ENCODE measurements at regions not wholly inside any gene's neighbourhood (a gene's known extent, or its start where the extent isn't known, plus 50 kb on each side); places are given as distances from the start of the nearest gene placed in this dataset.

DNA sequence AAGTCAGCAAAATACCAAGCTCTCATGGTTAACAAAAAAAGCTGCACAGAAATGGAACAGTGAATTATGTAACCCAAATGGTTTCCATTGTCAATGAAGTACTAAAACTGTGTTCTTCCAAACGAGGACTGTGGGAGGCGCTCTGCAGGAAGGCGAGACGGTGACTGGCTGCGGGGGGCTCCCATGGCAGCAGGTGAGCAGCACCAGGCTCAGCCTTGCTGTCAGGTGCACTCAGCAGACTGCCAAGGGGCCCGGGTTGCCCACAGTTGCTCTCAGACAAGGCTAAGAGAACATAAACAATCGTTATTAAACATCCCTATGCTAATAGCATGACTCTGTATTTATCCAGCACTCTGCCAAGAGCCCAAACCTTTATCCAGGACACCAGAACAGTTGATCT is 630.3 kb upstream of the ARID1B start:
- Histone ChIP-seq H3K36me3 (ENCODE audit: control insufficient read depth, low read depth, low read length) (no peaks in the 10 kb centered on the region), H3K9me3 (ENCODE audit: control insufficient read depth, low read depth, low read length) (no peaks in the 10 kb centered on the region), H3K4me1 (ENCODE audit: control insufficient read depth, low read depth, low read length) (no peaks in the 10 kb centered on the region), H3K27ac (ENCODE audit: low read length) (no peak overlapping the region), H3K27me3 (ENCODE audit: control insufficient read depth, insufficient read depth, low read length) (no peaks in the 10 kb centered on the region), H3K4me3 (ENCODE audit: low read length) (no peak overlapping the region), H3K9ac (ENCODE audit: low read length) (no peak overlapping the region)

DNA sequence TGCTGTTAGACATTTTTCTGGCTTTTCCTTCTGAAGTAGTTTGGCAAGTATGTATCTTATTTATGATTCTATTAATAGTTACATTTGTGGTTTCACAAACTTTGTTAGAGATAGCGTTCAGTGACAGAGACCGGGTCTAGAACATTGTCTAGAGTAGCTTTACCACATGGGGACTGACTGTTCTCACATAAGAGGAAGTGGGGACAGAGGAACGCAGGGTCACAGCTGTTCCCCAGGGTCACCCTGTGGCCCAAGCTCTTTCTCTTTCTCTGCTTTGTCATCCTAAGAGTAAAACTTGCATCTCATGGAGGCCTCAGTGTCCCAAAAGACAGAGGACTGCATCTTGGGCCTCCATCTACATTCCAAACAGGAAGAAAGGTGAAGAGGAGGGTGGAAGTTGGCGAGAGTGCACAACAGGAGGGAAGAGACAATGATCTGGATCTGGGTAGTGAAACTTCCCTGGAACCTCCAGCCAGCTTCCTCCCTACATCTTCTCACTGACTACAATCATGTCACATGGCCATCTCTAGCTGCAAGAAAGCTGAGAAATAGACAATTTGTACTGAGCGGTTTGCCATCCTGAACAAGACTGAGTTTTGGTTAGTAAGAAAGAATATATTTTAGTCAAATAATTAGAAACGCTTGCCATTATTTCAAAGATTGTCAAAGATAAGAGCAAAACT is 645.8 kb upstream of the ARID1B start:
- Histone ChIP-seq H3K27me3 (ENCODE audit: control insufficient read depth, insufficient read depth, low read length) (no peaks in the 10 kb centered on the region), H3K4me3 (ENCODE audit: low read length) (no peak overlapping the region), H3K9ac (ENCODE audit: low read length) (no peak overlapping the region)

GRCh38 chr6:156126535-156126934 is 650.6 kb upstream of the ARID1B start:
- H3K9me3 ChIP-seq (ENCODE audit: control insufficient read depth, low read depth, low read length) = no peaks in the 10 kb centered on the region
- no peaks in the 10 kb centered on the region for H3K27me3 ChIP-seq (ENCODE audit: control insufficient read depth, insufficient read depth, low read length)
- no peak overlapping the region for H3K27ac ChIP-seq (ENCODE audit: low read length)
- H3K9ac ChIP-seq (ENCODE audit: low read length) = no peak overlapping the region
- no peak overlapping the region for H3K4me3 ChIP-seq (ENCODE audit: low read length)
- no peaks in the 10 kb centered on the region for H3K36me3 ChIP-seq (ENCODE audit: control insufficient read depth, low read depth, low read length)
- peaks cover 4% of the 10 kb centered on the region for H3K4me1 ChIP-seq (ENCODE audit: control insufficient read depth, low read depth, low read length)

More for the DNA sequence above, 645.8 kb upstream of the ARID1B start:
- no peak overlapping the region for H3K27ac ChIP-seq (ENCODE audit: low read length)
- H3K36me3 ChIP-seq (ENCODE audit: control insufficient read depth, low read depth, low read length) = no peaks in the 10 kb centered on the region
- H3K4me1 ChIP-seq (ENCODE audit: control insufficient read depth, low read depth, low read length) = peaks cover 3% of the 10 kb centered on the region
- no peaks in the 10 kb centered on the region for H3K9me3 ChIP-seq (ENCODE audit: control insufficient read depth, low read depth, low read length)

DNA sequence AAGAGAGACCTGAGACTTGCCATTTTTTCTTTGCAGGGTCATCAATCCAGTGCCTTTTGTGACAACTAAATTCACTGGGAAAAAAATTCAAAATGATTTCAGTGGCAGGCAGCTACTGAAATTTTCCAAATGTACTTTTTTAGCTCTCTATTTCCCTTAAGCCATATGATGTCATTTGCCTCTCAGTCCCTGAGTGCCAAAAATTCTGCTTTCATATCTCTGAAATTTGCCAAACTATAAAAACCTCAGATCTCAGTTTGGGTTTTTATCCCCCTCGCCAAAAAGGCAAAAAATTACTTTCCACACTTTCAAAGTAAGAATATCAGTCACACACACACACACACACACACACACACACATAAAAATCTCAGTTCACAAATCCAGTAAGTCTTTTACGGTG is 651.3 kb upstream of the ARID1B start:
- no peaks in the 10 kb centered on the region for H3K9me3 ChIP-seq (ENCODE audit: control insufficient read depth, low read depth, low read length)
- no peak overlapping the region for H3K27ac ChIP-seq (ENCODE audit: low read length)
- no peak overlapping the region for H3K9ac ChIP-seq (ENCODE audit: low read length)
- no peaks in the 10 kb centered on the region for H3K27me3 ChIP-seq (ENCODE audit: control insufficient read depth, insufficient read depth, low read length)
- H3K4me3 ChIP-seq (ENCODE audit: low read length) = no peak overlapping the region
- H3K36me3 ChIP-seq (ENCODE audit: control insufficient read depth, low read depth, low read length) = no peaks in the 10 kb centered on the region
- H3K4me1 ChIP-seq (ENCODE audit: control insufficient read depth, low read depth, low read length) = peaks cover 4% of the 10 kb centered on the region

- Histone ChIP-seq H3K27me3 (ENCODE audit: control insufficient read depth, insufficient read depth, low read length) (no peaks in the 10 kb centered on the region), H3K27ac (ENCODE audit: low read length) (no peak overlapping the region), H3K9ac (ENCODE audit: low read length) (no peak overlapping the region), H3K36me3 (ENCODE audit: control insufficient read depth, low read depth, low read length) (no peaks in the 10 kb centered on the region), H3K4me1 (ENCODE audit: control insufficient read depth, low read depth, low read length) (peaks cover 4% of the 10 kb centered on the region), H3K4me3 (ENCODE audit: low read length) (no peak overlapping the region), H3K9me3 (ENCODE audit: control insufficient read depth, low read depth, low read length) (no peaks in the 10 kb centered on the region)
Observed at GRCh38 chr6:156123731-156124130, 653.4 kb upstream of the ARID1B start.

DNA sequence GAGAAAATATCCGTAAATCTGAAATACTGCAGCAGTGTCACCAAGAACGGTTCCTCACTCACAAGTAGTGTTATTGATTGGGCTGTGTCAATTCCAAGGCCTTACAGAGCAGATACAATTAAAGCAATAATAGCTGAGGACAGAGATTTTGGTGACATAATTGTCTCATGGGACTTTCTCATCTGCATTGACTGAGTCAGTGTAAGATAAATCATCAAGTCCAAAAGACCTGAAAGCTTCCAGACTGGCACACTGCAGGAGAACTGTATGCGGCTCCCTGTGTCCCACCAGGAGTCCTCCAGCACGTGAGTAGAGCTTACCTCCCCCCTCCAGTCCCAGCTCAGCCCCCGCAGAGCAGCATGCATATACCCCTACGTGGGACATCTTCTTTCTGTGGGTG is 655.2 kb upstream of the ARID1B start:
- Histone ChIP-seq H3K27ac (ENCODE audit: low read length) (no peak overlapping the region), H3K9ac (ENCODE audit: low read length) (no peak overlapping the region), H3K4me3 (ENCODE audit: low read length) (no peak overlapping the region), H3K36me3 (ENCODE audit: control insufficient read depth, low read depth, low read length) (no peaks in the 10 kb centered on the region), H3K4me1 (ENCODE audit: control insufficient read depth, low read depth, low read length) (peaks cover 4% of the 10 kb centered on the region), H3K27me3 (ENCODE audit: control insufficient read depth, insufficient read depth, low read length) (no peaks in the 10 kb centered on the region), H3K9me3 (ENCODE audit: control insufficient read depth, low read depth, low read length) (no peaks in the 10 kb centered on the region)

DNA sequence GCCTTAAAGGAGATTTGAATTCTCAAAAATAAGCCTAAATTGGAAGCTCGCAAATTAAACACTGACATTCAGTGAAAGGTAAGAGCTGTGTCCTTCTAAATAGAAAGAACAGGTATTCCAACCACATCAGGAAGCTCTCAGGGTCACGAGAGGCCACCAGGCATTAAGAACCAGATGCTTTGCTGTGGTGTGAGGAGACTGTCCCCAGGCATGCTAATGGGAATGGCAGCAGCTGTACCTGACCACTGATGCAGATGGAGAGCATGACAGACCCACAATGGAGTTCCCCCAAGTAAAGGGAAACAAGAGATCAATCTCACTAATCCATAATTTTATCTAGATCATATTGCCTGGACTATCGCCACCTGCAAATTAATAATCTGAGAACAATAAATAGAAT is 658.9 kb upstream of the NOX3 start:
- Histone ChIP-seq H3K9me3 (ENCODE audit: control insufficient read depth, low read depth, low read length) (no peaks in the 10 kb centered on the region), H3K4me3 (ENCODE audit: low read length) (no peak overlapping the region), H3K27me3 (ENCODE audit: control insufficient read depth, insufficient read depth, low read length) (no peaks in the 10 kb centered on the region), H3K36me3 (ENCODE audit: control insufficient read depth, low read depth, low read length) (no peaks in the 10 kb centered on the region), H3K9ac (ENCODE audit: low read length) (no peak overlapping the region), H3K4me1 (ENCODE audit: control insufficient read depth, low read depth, low read length) (no peaks in the 10 kb centered on the region), H3K27ac (ENCODE audit: low read length) (no peak overlapping the region)

DNA sequence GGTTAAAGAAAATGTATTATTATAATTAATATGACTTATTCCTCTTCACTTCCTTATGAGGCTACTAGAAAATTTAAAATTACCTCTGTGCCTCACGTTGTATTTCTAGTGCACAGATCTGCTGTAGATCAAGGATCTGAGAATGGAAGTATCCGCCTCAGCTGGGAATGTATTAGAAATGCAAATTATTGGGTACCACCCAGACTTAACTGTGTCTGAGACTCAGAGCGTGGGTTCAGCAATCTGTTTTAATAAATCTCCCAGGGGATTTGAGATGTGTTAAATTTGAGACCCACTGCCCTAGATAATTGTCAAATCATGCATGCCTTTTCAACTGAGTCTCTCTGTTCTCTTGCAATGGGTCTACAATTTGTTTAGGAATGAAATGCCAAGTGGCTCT is 658.0 kb upstream of the NOX3 start:
- H3K9ac ChIP-seq (ENCODE audit: low read length) = no peak overlapping the region

GRCh38 chr6:156111913-156112312 is 656.3 kb upstream of the NOX3 start:
- Histone ChIP-seq H3K9me3 (ENCODE audit: control insufficient read depth, low read depth, low read length) (no peaks in the 10 kb centered on the region), H3K36me3 (ENCODE audit: control insufficient read depth, low read depth, low read length) (no peaks in the 10 kb centered on the region), H3K4me1 (ENCODE audit: control insufficient read depth, low read depth, low read length) (no peaks in the 10 kb centered on the region), H3K9ac (ENCODE audit: low read length) (no peak overlapping the region), H3K27ac (ENCODE audit: low read length) (no peak overlapping the region), H3K4me3 (ENCODE audit: low read length) (no peak overlapping the region), H3K27me3 (ENCODE audit: control insufficient read depth, insufficient read depth, low read length) (no peaks in the 10 kb centered on the region)

More for the DNA sequence above, 658.0 kb upstream of the NOX3 start:
- Histone ChIP-seq H3K27ac (ENCODE audit: low read length) (no peak overlapping the region), H3K36me3 (ENCODE audit: control insufficient read depth, low read depth, low read length) (no peaks in the 10 kb centered on the region), H3K4me3 (ENCODE audit: low read length) (no peak overlapping the region), H3K27me3 (ENCODE audit: control insufficient read depth, insufficient read depth, low read length) (no peaks in the 10 kb centered on the region), H3K4me1 (ENCODE audit: control insufficient read depth, low read depth, low read length) (no peaks in the 10 kb centered on the region), H3K9me3 (ENCODE audit: control insufficient read depth, low read depth, low read length) (no peaks in the 10 kb centered on the region)

DNA sequence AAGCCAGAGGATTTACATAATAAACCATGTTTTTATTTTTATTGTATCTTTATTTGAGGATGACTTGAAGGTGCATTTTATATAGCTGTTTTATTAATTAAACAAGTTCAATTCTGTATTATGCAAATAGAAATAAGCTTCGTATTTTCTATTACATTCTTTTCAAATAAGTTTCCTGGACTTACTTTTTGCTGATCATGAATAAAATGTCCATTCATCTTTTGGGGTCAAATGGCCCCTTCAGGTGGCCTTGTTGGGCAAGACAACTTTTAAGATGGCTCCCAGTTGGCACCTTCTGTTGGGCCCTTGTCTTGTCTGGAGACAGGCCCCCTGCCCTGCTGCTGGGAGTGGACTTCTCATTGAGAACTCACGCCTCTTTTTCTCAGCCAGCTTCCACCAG is 654.6 kb upstream of the NOX3 start:
- Histone ChIP-seq H3K9ac (ENCODE audit: low read length) (no peak overlapping the region), H3K4me1 (ENCODE audit: control insufficient read depth, low read depth, low read length) (no peaks in the 10 kb centered on the region), H3K27me3 (ENCODE audit: control insufficient read depth, insufficient read depth, low read length) (no peaks in the 10 kb centered on the region), H3K36me3 (ENCODE audit: control insufficient read depth, low read depth, low read length) (no peaks in the 10 kb centered on the region), H3K9me3 (ENCODE audit: control insufficient read depth, low read depth, low read length) (no peaks in the 10 kb centered on the region), H3K4me3 (ENCODE audit: low read length) (no peak overlapping the region), H3K27ac (ENCODE audit: low read length) (no peak overlapping the region)

DNA sequence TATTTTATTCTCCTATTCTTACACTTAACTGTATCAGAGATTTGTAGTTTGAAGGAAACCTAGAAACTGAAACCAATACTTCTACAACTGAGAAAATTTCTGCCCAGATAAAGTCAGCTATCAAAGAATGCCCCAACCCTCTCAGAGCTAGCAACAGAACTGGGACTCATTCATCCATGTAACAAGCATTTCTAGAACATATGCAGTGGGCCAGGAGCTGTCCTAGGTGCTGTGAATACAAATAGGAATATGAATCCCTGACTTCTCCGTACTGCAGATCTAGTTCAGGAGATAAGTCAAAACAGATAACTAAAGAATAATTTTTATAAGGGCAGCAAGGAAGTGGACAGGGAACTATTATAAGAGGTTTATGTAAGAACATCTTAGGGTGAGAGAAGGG is 654.1 kb upstream of the NOX3 start:
- no peak overlapping the region for H3K27ac ChIP-seq (ENCODE audit: low read length)
- H3K9me3 ChIP-seq (ENCODE audit: control insufficient read depth, low read depth, low read length) = no peaks in the 10 kb centered on the region
- no peak overlapping the region for H3K9ac ChIP-seq (ENCODE audit: low read length)
- no peaks in the 10 kb centered on the region for H3K4me1 ChIP-seq (ENCODE audit: control insufficient read depth, low read depth, low read length)
- H3K4me3 ChIP-seq (ENCODE audit: low read length) = no peak overlapping the region
- no peaks in the 10 kb centered on the region for H3K36me3 ChIP-seq (ENCODE audit: control insufficient read depth, low read depth, low read length)
- H3K27me3 ChIP-seq (ENCODE audit: control insufficient read depth, insufficient read depth, low read length) = no peaks in the 10 kb centered on the region

DNA sequence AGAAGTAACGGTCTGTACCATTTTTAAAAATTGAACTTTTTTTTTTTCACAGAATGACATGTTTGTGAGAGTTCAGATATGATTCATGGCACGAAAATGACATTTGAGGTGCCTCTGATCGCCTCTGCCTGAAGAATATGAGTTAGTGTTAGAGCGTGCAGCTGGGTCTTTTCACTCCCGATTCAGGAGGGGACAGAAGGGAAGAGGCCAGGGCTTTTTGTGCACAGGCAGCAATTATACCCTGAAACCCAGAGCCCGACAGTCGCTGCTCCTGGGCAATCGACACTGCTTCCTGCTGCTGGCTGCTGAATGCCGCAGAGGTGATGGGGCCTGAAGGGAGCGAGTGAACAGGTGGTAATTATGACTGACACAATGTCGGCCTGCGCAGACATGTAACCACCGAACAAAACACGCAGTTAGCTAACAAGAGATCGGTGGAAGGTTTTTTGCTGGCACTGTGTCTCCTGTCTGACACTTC is 652.0 kb upstream of the NOX3 start:
- H3K4me1 ChIP-seq (ENCODE audit: control insufficient read depth, low read depth, low read length) = no peaks in the 10 kb centered on the region
- H3K9ac ChIP-seq (ENCODE audit: low read length) = no peak overlapping the region
- H3K9me3 ChIP-seq (ENCODE audit: control insufficient read depth, low read depth, low read length) = no peaks in the 10 kb centered on the region
- no peaks in the 10 kb centered on the region for H3K36me3 ChIP-seq (ENCODE audit: control insufficient read depth, low read depth, low read length)
- no peak overlapping the region for H3K4me3 ChIP-seq (ENCODE audit: low read length)
- H3K27me3 ChIP-seq (ENCODE audit: control insufficient read depth, insufficient read depth, low read length) = no peaks in the 10 kb centered on the region
- no peak overlapping the region for H3K27ac ChIP-seq (ENCODE audit: low read length)

All from iPS-18a (cell line).